ENCODE measurements at regions not wholly inside any gene's neighbourhood (a gene's known extent, or its start where the extent isn't known, plus 50 kb on each side); places are given as distances from the start of the nearest gene placed in this dataset.

DNA sequence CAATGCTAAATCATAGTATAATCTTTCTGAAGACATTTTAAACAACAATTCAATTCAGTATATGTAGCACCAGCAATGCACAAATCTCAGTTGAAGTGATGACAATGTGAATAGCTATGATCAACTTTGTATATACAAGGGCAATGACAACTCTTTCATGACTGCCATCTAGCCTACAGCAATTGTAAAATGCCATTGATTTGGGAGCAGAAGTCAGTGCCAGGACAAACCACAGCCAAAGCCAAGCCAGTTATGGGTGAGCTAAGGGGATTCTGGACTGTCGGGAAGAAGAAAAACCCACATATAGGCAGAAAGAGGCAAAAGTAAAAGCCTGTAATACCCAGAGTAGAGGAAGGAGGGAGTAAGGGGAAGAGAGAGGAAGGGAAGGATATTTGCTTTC is 238.6 kb downstream of the MID1IP1 start:
- TF ChIP-seq POLR2AphosphoS5 (IDR thresholded peaks at IDR 0.05; ENCODE audit: low read depth, low read length): no peak
- no peak for TF ChIP-seq POLR2A (IDR thresholded peaks at IDR 0.05; ENCODE audit: low read depth, low read length)

All from GM12892 (cell line).